ENCODE measurements at regions not wholly inside any gene's neighbourhood (a gene's known extent, or its start where the extent isn't known, plus 50 kb on each side); places are given as distances from the start of the nearest gene placed in this dataset.

DNA sequence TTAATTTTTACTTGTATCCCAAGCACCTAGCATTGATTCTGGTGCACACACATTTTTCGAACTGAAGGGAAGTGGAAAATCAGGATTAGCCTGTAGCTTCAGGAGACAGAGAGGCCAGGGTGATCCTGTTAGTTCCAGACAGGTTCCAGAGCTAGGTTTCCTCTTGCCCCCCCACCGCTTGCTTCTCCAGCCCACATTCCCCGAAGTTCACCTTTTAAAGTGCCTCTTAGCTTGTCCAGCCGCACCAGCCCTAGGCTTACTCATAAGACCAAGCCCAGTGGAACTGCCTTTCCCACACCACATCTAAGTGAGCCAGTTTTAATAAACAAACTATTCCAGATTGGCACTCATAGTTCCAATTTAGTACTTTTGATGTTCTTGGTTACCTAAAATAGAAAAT is 898.6 kb upstream of the KLHL29 start:
- no peak overlapping the region for H3K4me3 ChIP-seq (replicated peaks; ENCODE audit: low read depth, low read length)
- no peak for DNase-seq (ENCODE audit: extremely low read depth, low read depth)
- TF ChIP-seq, protein P1, sequence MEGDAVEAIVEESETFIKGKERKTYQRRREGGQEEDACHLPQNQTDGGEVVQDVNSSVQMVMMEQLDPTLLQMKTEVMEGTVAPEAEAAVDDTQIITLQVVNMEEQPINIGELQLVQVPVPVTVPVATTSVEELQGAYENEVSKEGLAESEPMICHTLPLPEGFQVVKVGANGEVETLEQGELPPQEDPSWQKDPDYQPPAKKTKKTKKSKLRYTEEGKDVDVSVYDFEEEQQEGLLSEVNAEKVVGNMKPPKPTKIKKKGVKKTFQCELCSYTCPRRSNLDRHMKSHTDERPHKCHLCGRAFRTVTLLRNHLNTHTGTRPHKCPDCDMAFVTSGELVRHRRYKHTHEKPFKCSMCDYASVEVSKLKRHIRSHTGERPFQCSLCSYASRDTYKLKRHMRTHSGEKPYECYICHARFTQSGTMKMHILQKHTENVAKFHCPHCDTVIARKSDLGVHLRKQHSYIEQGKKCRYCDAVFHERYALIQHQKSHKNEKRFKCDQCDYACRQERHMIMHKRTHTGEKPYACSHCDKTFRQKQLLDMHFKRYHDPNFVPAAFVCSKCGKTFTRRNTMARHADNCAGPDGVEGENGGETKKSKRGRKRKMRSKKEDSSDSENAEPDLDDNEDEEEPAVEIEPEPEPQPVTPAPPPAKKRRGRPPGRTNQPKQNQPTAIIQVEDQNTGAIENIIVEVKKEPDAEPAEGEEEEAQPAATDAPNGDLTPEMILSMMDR (IDR thresholded peaks at IDR 0.05; ENCODE audit: low read depth, low read length, missing control alignments) = no peak

DNA sequence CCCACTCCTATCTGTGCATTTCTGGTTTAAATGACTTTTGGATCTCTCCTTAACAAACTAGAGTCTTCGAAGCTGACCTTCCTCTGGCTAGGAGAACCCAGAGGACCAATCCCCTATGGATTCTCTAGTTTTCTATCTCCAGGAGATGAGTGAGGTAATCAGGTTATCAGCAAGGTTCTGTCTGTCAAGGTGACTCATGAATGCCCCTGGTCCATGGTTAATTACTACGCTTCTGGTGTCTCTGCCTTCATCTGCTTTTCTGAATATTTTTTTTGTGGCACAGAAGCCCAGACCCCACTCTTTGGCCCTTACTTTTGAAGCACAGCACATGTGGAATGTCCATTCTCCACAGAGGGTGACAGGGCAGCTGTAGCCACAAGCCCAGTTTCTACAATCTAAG is 897.9 kb upstream of the KLHL29 start:
- TF ChIP-seq, protein P1 (IDR thresholded peaks at IDR 0.05; ENCODE audit: low read depth, low read length, missing control alignments) = no peak
- H3K4me3 ChIP-seq (replicated peaks; ENCODE audit: low read depth, low read length) = no peak overlapping the region
- no peak for DNase-seq (ENCODE audit: extremely low read depth, low read depth)

DNA sequence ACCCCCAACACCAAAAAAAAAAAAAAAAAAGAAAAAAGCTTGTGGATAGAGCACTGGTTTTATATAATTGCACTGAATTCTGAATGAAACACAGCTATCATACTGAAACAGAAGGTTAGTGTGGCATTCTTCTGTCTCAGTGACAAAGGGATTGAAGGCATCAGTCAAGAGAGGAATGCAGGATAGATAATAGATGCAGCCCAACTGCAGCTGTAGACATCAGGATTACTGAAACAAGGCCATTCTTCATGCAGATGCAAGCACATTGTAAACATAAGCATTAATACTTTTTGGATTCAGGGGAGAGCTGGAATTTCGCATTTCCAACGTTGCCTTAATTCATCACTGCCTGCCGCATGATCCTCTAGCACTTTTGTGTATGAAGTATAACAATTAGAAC is 897.4 kb upstream of the KLHL29 start:
- TF ChIP-seq, protein P1 (IDR thresholded peaks at IDR 0.05; ENCODE audit: low read depth, low read length, missing control alignments) = no peak
- H3K4me3 ChIP-seq (replicated peaks; ENCODE audit: low read depth, low read length) = no peak overlapping the region
- no peak for DNase-seq (ENCODE audit: extremely low read depth, low read depth)

DNA sequence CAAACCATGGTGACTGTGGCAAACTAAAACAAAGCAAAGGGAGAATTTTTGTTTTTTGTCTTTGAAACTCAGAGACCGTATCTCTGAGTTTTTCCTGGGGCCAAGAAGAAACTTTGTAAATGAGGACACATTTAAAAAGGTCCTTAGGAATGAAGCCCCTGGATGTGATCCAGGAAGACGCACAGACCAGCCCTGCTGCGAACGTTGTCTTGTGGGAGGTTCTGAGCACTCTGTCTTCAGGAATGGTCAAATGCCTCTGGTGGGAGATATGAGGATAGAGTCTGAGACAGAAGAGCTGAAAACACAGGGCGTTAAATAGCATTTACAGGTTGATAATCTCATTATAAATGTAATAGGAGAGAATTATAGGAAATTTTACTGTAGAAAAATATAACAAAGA is 893.5 kb upstream of the KLHL29 start:
- no peak for DNase-seq (ENCODE audit: extremely low read depth, low read depth)
- TF ChIP-seq, protein P1 (IDR thresholded peaks at IDR 0.05; ENCODE audit: low read depth, low read length, missing control alignments) = no peak
- H3K4me3 ChIP-seq (replicated peaks; ENCODE audit: low read depth, low read length) = no peak overlapping the region

DNA sequence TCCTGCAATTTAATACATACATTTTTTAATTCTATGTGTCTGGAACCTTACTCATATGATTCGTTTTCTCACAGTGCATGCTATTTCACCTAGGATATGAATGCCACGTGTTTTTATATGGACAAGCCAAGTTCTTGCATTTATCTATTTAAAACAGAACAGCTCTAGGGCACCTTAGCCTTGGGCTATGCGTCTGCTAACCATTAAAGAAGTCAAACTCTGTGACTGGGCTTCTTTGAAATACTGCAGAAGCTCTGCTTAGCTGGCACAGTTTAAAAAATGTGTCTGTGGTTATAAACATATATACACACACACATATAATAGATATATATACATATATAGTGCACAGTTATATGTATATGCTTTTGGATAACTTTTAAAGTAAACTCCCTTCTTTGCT is 890.8 kb upstream of the KLHL29 start:
- no peak for DNase-seq (ENCODE audit: extremely low read depth, low read depth)
- H3K4me3 ChIP-seq (replicated peaks; ENCODE audit: low read depth, low read length) = no peak overlapping the region
- TF ChIP-seq, protein P1 (IDR thresholded peaks at IDR 0.05; ENCODE audit: low read depth, low read length, missing control alignments) = no peak

DNA sequence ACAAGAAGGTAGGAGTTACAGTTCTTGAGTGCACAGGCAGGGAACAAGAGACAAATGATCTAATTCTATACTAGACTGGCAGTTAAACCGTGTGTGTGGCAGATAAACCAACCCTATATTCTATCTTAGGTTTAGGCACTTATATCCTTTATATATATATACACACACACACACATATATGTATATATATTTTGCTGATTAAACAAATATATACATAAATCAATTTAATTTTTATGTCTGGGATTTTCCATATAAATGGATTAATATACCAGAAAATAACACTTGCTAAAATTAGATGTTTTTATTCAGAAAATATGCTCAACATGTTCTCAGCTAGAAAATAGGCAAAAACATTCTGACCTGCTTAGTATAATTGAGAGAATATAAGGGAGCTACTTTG is 887.9 kb upstream of the KLHL29 start:
- no peak overlapping the region for H3K4me3 ChIP-seq (replicated peaks; ENCODE audit: low read depth, low read length)
- no peak for DNase-seq (ENCODE audit: extremely low read depth, low read depth)
- TF ChIP-seq, protein P1 (IDR thresholded peaks at IDR 0.05; ENCODE audit: low read depth, low read length, missing control alignments) = no peak

DNA sequence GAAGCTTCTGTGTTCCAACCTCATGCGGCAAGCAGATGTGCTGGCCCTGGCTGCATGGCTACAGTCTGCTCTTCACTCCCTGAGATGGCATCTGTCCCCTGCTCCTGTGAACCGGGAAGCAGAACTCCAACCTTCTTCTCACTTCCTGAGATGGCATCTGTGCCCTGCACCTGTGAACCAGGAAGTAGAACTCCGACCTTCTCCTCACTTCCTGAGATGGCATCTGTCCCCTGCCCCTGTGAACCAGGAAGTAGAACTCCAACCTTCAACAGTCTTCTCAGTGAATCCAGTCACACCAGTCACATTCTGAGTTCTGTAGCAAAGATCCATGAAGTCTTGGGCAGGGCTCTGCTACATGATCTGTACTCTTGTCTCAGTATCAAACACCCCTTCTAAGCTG is 887.2 kb upstream of the KLHL29 start:
- TF ChIP-seq, protein P1 (IDR thresholded peaks at IDR 0.05; ENCODE audit: low read depth, low read length, missing control alignments) = no peak
- H3K4me3 ChIP-seq (replicated peaks; ENCODE audit: low read depth, low read length) = no peak overlapping the region
- no peak for DNase-seq (ENCODE audit: extremely low read depth, low read depth)

Measured in HFF-Myc (cell line).